HG03039 (cell line): ENCODE measurements at regions not wholly inside any gene's neighbourhood (a gene's known extent, or its start where the extent isn't known, plus 50 kb on each side); places are given as distances from the start of the nearest gene placed in this dataset.

ENCODE experiments used
- ATAC-seq: cut with Tn5 transposase; IDR thresholded peaks from one replicate; pipeline ENCODE4 v1.9.1; 2021; ENCODE audit warnings: mild to moderate bottlenecking, moderate library complexity; ENCODE audit not compliant: unreplicated experiment

DNA sequence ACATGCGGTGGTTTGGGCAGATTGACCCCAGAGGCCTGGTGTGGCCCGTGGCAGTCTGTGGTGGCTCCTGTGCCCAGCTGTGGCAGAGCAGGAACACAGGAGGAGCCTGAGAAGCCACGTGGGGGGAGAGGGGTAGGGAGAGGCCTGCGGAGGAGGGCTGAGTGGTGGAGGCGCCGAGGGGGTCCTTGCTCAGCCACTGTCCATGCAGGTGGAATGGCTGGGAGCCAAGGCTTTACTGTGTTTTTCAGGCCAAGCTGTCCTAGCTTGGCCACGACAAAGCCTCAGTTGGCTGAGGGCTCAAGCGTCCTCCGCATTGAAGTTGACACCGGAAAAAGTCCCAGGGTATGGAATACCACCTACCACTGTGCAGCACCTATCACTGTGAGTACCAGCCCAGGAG lies 107.0 kb downstream of the VEGFA start:
- ATAC-seq: no peak

GRCh38 chr6:43876602-43877001 lies 106.6 kb downstream of the VEGFA start:
- no peak for ATAC-seq

GRCh38 chr6:43875849-43876572 lies 106.0 kb downstream of the VEGFA start:
- no peak for ATAC-seq

- no peak for ATAC-seq
These were observed 105.0 kb downstream of the VEGFA start for GRCh38 chr6:43874814-43875590.

DNA sequence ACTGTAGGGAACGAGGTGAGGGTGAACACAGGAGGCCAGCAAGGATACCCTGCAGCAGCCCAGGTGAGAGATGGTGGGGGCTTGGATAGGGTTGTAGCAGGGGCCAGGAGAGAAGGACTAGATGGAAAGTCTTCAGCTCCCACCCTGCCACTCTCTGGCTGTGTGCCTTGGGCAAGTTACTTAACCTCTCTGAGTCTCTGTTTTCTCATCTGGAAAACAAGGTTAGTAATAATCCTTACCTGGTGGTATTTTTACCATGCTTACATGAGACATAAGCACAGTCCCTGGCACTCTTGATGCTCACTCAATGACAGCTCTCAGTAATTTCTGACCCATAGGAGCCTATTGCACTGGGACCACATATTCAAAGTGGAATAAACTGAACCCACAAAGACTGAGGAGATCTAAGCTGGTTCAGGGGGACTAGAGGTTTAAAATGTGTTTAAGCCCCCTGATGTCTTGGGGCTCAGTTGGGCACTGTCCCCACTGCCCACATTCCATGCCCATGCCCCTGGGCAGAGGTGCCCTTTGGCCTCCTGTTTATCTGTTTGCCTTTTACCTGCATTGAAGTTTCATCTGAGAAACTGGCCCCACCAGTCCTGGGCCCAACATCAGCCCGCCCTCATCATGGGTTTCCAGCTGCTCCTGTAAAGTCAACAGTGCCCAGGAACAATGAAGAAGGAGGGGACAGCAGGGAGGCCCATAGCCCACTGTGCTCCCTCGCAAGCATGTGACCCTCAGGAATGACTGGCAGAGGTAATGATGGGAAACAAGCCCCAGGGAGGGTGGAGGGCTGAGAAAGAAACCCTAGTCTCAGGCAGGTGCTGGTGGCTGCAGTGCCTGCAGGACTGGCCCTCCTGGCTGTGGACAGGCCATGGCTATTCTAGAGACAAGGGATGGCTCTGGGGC lies 104.0 kb downstream of the VEGFA start:
- no peak for ATAC-seq

DNA sequence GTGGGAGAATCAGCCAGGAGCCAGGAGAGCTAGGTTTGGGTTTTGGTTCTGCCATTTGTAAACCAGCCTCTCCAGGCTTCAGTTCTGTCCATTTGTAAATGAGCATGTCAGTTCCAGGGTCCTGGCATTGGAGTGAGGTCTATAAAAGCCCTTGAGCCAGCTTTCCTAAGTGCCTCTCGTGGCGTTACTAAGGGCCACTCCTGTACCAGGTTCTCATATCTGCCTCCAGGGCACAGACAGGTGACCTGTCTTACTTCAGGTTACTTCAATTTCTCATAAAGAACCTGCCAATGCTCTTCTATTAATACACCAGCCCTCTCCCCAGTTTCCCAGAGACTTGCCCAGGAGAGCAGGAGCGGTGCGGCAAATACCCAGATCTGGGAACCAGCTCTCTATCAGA lies 101.9 kb downstream of the VEGFA start:
- ATAC-seq: no peak

- ATAC-seq: no peak
These were observed 101.3 kb downstream of the VEGFA start for GRCh38 chr6:43871284-43871683.

DNA sequence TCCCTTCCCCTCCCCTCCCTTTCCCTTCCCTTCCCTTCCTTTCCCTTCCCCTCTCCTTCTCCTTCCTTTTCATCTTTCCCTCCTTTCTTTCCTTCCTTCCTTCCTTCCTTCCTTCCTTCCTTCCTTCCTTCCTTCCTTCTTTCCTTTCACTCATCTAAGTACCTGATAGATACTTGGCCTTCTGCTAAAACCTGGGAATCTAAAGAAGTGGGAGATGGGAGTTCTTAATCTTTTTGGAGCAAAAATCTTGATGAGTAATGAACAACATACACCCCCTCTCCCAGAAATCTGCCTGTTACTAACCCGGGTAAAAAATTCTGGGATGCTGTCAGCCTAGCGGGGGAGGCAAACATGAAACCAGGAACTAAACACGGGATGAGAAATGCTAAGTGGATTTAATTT lies 100.7 kb downstream of the VEGFA start:
- no peak for ATAC-seq

GRCh38 chr6:43869792-43870659 lies 100.0 kb downstream of the VEGFA start:
- no peak for ATAC-seq

DNA sequence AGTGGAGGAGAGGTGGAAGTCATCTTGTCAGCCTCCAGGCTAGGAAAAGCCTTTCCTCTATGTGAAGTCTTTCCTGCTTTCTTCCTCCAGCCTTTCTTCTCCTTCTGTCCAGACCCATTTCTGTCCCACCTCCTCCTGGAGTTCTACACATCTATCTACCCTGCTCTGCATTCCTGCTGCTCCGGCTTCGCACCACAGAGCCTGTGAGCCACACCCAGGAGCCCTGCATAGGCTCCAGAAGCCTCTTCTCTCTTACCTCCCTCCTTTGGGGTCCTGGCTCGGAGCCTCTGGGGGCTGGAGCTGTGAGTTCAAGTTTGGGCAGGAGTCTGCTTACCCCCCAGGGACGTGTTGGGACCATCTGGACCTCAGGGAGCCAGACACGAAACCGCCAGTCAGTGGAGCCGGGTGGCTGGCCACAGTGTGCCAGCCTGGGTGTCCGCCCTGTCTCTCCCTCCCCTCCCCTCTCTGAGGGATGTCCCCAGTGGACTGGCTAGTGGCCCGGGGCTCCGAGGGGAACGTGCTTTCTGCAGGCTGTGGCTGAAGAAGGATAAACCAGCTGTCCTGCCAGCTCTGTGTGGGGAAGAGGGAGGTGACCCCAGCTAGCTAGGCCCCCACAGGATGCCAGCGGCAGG lies 99.2 kb downstream of the VEGFA start:
- ATAC-seq: no peak

DNA sequence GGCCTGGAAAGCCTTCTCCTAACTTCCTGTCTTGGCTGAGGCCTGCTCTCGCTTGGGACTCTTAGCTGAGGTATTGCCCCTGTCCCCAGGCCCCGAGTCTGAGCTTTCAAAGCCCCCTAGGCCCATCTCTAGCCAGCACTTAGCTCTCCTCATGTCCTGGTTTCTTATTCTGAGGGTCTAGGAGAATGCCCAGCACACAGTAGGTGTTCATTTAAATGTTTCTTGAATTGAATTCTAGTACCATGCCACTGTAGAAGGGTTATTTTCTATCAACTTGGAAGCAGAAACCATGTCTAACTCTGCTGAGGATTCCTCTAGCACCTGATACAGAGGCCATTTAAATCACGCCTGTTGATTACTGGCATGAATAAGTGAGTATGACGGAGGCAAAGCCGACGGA lies 98.5 kb downstream of the VEGFA start:
- ATAC-seq: no peak

GRCh38 chr6:43867996-43868395 lies 98.0 kb downstream of the VEGFA start:
- ATAC-seq: no peak

- no peak for ATAC-seq
These were observed 97.2 kb downstream of the VEGFA start for GRCh38 chr6:43867246-43867645.

GRCh38 chr6:43865932-43866645 lies 96.1 kb downstream of the VEGFA start:
- ATAC-seq: no peak

DNA sequence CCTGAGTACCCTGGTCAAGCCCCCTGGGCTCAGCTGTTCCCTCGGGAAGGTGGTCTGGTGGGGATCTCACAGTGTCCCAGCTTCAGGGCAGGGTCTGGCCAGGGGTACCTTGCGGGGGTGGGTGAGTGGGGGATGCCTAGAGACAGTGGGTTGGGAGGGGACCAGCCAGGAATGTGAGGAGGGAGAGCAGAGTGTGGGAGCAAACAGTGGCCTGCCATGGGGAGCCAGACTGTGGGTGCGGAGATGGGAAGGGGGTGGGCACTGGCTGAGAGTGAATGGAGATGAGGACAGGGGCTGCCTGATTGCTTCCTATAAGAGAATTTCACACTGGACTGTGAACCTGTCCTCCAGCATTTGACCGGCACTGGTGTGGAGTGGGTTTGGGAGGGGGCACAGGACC lies 95.1 kb downstream of the VEGFA start:
- no peak for ATAC-seq

DNA sequence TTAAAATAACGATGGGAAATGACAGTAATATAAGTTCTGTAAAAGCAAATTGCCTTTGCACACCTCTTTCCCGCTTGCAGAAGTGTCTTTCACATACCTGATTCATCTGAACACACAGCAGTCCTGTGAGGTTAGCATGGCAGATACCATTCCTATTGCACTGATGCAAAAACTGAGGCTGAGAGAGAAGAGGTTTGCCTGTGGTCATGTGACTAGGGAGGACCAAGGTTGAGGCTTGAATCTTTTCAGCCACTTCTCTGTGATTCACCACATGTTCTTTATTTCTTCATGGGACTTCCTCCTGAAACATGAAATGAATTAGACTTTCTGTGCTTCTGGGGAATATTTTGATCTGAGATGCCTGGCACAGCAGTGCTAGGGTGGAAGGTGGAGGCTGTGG lies 92.9 kb downstream of the VEGFA start:
- no peak for ATAC-seq

DNA sequence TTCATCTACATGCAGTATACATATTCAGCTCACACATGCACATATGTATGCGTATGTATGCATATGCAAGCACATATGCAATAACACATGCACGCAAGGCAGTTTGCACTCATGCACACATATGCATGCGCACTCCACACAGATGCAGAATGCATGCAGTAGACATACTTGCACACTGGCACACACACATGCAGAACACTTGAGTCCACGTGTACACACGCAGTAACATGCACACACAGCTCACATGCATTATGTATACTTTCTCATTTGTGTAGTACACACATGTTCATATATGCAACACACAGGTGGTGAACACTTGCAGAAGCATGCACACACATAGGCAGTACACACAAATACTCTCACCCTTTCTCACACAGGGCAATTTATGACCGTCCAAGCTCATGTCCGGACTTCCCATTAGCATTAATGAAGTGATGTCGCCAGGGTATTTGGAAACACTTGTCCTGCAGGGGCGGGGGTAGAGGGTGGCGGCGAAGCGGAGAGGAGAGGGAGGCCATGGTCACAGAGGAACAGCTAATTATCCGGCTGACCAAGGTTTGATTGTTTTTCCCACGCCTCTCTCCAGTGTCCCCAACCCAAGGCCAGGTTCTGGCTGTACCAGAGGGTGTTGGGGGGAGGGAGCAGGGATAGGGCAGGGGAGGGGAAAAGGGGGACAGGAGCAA lies 91.3 kb downstream of the VEGFA start:
- no peak for ATAC-seq

DNA sequence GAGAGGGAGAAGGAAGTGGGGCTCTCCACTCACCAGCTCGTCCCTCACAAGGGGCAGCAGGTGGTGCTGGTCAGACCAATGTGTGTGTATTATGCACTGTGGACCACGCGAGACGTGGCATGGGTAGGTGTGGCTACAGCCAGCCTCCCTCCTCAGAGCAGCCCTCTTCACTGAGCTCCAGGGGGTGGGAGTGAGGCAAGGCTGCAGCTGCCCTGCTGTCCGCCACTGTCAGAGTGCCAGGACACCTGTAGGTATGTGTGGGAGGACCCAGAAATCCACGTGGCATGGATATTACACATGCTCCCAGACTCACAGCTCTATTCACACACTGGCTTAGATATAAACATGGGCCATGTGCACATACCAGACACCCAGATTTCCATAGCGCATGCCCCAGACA lies 90.3 kb downstream of the VEGFA start:
- ATAC-seq: no peak

- no peak for ATAC-seq
These were observed 89.2 kb downstream of the VEGFA start for GRCh38 chr6:43859213-43859612.
